ENCODE measurements at regions not wholly inside any gene's neighbourhood (a gene's known extent, or its start where the extent isn't known, plus 50 kb on each side); places are given as distances from the start of the nearest gene placed in this dataset.

GRCh38 chr10:63987212-63987611, 466.0 kb downstream of the REEP3 start:
- Histone ChIP-seq H3K9me3 (no peaks in the 10 kb centered on the region), H3K4me1 (ENCODE audit: control insufficient read depth in 1 of 2, insufficient read depth in 1 of 2, low read depth in 1 of 2, low read length in 1 of 2) (no peaks in the 10 kb centered on the region), H3K4me3 (ENCODE audit: low read depth in 1 of 2, low read length in 1 of 2) (no peak overlapping the region), H3K36me3 (no peaks in the 10 kb centered on the region), H3K27me3 (no peaks in the 10 kb centered on the region), H3K27ac (no peak overlapping the region)
- no peak for TF ChIP-seq CTCF (IDR thresholded peaks at IDR 0.05)

GRCh38 chr10:63994371-63994770, 473.2 kb downstream of the REEP3 start:
- H3K27ac ChIP-seq = no peak overlapping the region
- no peaks in the 10 kb centered on the region for H3K36me3 ChIP-seq
- H3K9me3 ChIP-seq = no peaks in the 10 kb centered on the region
- H3K27me3 ChIP-seq = no peaks in the 10 kb centered on the region
- no peak overlapping the region for H3K4me3 ChIP-seq (ENCODE audit: low read depth in 1 of 2, low read length in 1 of 2)
- H3K4me1 ChIP-seq (ENCODE audit: control insufficient read depth in 1 of 2, insufficient read depth in 1 of 2, low read depth in 1 of 2, low read length in 1 of 2) = no peaks in the 10 kb centered on the region
- TF ChIP-seq CTCF (IDR thresholded peaks at IDR 0.05) = no peak

- H3K27ac ChIP-seq = no peak overlapping the region
- no peaks in the 10 kb centered on the region for H3K4me1 ChIP-seq (ENCODE audit: control insufficient read depth in 1 of 2, insufficient read depth in 1 of 2, low read depth in 1 of 2, low read length in 1 of 2)
- no peak overlapping the region for H3K4me3 ChIP-seq (ENCODE audit: low read depth in 1 of 2, low read length in 1 of 2)
- no peak for TF ChIP-seq CTCF (IDR thresholded peaks at IDR 0.05)
- H3K36me3 ChIP-seq = no peaks in the 10 kb centered on the region
- H3K9me3 ChIP-seq = no peaks in the 10 kb centered on the region
- no peaks in the 10 kb centered on the region for H3K27me3 ChIP-seq
Measured at GRCh38 chr10:64007157-64007556, 486.0 kb downstream of the REEP3 start.

GRCh38 chr10:64010711-64011110, 489.5 kb downstream of the REEP3 start:
- Histone ChIP-seq H3K27ac (no peak overlapping the region), H3K4me3 (ENCODE audit: low read depth in 1 of 2, low read length in 1 of 2) (no peak overlapping the region), H3K36me3 (no peaks in the 10 kb centered on the region), H3K4me1 (ENCODE audit: control insufficient read depth in 1 of 2, insufficient read depth in 1 of 2, low read depth in 1 of 2, low read length in 1 of 2) (no peaks in the 10 kb centered on the region), H3K9me3 (no peaks in the 10 kb centered on the region), H3K27me3 (no peaks in the 10 kb centered on the region)
- no peak for TF ChIP-seq CTCF (IDR thresholded peaks at IDR 0.05)

GRCh38 chr10:64011912-64012714, 490.9 kb downstream of the REEP3 start:
- no peak for TF ChIP-seq CTCF (IDR thresholded peaks at IDR 0.05)

More at GRCh38 chr10:64011912-64012714, 490.9 kb downstream of the REEP3 start:
- no peaks in the 10 kb centered on the region for H3K36me3 ChIP-seq
- no peaks in the 10 kb centered on the region for H3K9me3 ChIP-seq
- no peak overlapping the region for H3K4me3 ChIP-seq (ENCODE audit: low read depth in 1 of 2, low read length in 1 of 2)
- no peaks in the 10 kb centered on the region for H3K27me3 ChIP-seq
- no peak overlapping the region for H3K27ac ChIP-seq
- no peaks in the 10 kb centered on the region for H3K4me1 ChIP-seq (ENCODE audit: control insufficient read depth in 1 of 2, insufficient read depth in 1 of 2, low read depth in 1 of 2, low read length in 1 of 2)
